HG03039 (cell line): ENCODE measurements at regions not wholly inside any gene's neighbourhood (a gene's known extent, or its start where the extent isn't known, plus 50 kb on each side); places are given as distances from the start of the nearest gene placed in this dataset.
A peak's percentile ranks its signal among the peaks of the same experiment; 100 is the strongest.
"Not testable (repeated sequence)": the region's sequence is repeated elsewhere in the genome, so short reads cannot be mapped to it uniquely, and the experiment has no call there.

Source experiments
- ATAC-seq: cut with Tn5 transposase; IDR thresholded peaks from one replicate; pipeline ENCODE4 v1.9.1; 2021; ENCODE audit warnings: mild to moderate bottlenecking, moderate library complexity; ENCODE audit not compliant: unreplicated experiment

- no peak for ATAC-seq
These were observed 188.0 kb upstream of the SLC16A7 start for GRCh38 chr12:59407799-59408198.

- no peak for ATAC-seq
These were observed 189.8 kb upstream of the SLC16A7 start for GRCh38 chr12:59405992-59406391.

- no peak for ATAC-seq
These were observed 191.6 kb upstream of the SLC16A7 start for GRCh38 chr12:59404109-59404650.

- ATAC-seq = peak; percentile 65
These were observed 192.4 kb upstream of the SLC16A7 start for GRCh38 chr12:59403259-59403932.

GRCh38 chr12:59401862-59402261 lies 194.0 kb upstream of the SLC16A7 start:
- ATAC-seq = no peak

- ATAC-seq = no peak
These were observed 197.7 kb upstream of the SLC16A7 start for GRCh38 chr12:59398164-59398563.

- ATAC-seq = no peak
These were observed 198.9 kb upstream of the SLC16A7 start for GRCh38 chr12:59396919-59397318.

GRCh38 chr12:59396519-59396918 lies 199.3 kb upstream of the SLC16A7 start:
- no peak for ATAC-seq

- ATAC-seq = not testable (repeated sequence)
These were observed 200.5 kb upstream of the SLC16A7 start for GRCh38 chr12:59395310-59395709.

GRCh38 chr12:59393506-59393905 lies 202.3 kb upstream of the SLC16A7 start:
- ATAC-seq = no peak

GRCh38 chr12:59389968-59390576 lies 205.8 kb upstream of the SLC16A7 start:
- no peak for ATAC-seq

GRCh38 chr12:59388694-59389093 lies 207.1 kb upstream of the SLC16A7 start:
- ATAC-seq = no peak

- no peak for ATAC-seq
These were observed 207.7 kb upstream of the SLC16A7 start for GRCh38 chr12:59388176-59388575.

- no peak for ATAC-seq
These were observed 209.6 kb upstream of the SLC16A7 start for GRCh38 chr12:59386236-59386635.

- ATAC-seq = no peak
These were observed 212.6 kb upstream of the SLC16A7 start for GRCh38 chr12:59383079-59383822.

GRCh38 chr12:59382282-59383078 lies 213.3 kb upstream of the SLC16A7 start:
- no peak for ATAC-seq

GRCh38 chr12:59381106-59381505 lies 214.7 kb upstream of the SLC16A7 start:
- no peak for ATAC-seq

- ATAC-seq = no peak
These were observed 220.2 kb upstream of the SLC16A7 start for GRCh38 chr12:59375633-59376032.

- ATAC-seq = no peak
These were observed 221.0 kb upstream of the SLC16A7 start for GRCh38 chr12:59374783-59375182.

- peak; percentile 56 for ATAC-seq
These were observed 222.9 kb upstream of the SLC16A7 start for GRCh38 chr12:59372956-59373355.

GRCh38 chr12:59370933-59371332 lies 224.9 kb upstream of the SLC16A7 start:
- no peak for ATAC-seq
